OCI-LY3 (cell line): ENCODE measurements at regions not wholly inside any gene's neighbourhood (a gene's known extent, or its start where the extent isn't known, plus 50 kb on each side); places are given as distances from the start of the nearest gene placed in this dataset.

ENCODE experiments used
- EZH2phosphoT487 ChIP-seq: fragments of 200-600 bp; shearing (Covaris generic); IDR thresholded peaks from 2 replicates; pipeline ENCODE4 v1.6.1; 2018; ENCODE audit warnings: antibody characterized with exemption, mixed run types, low read depth
- TF ChIP-seq, protein P1 (sequence below): fragments of 200-600, 300-600 bp; sonication (generic); IDR thresholded peaks from 2 replicates; pipeline ENCODE4 v1.5.1; 2014; ENCODE audit warnings: antibody characterized with exemption, low read length, low read depth

GRCh38 chr2:216763396-216763795 lies 68.0 kb upstream of the IGFBP5 start:
- no peak for TF ChIP-seq EZH2phosphoT487
- TF ChIP-seq, protein P1, sequence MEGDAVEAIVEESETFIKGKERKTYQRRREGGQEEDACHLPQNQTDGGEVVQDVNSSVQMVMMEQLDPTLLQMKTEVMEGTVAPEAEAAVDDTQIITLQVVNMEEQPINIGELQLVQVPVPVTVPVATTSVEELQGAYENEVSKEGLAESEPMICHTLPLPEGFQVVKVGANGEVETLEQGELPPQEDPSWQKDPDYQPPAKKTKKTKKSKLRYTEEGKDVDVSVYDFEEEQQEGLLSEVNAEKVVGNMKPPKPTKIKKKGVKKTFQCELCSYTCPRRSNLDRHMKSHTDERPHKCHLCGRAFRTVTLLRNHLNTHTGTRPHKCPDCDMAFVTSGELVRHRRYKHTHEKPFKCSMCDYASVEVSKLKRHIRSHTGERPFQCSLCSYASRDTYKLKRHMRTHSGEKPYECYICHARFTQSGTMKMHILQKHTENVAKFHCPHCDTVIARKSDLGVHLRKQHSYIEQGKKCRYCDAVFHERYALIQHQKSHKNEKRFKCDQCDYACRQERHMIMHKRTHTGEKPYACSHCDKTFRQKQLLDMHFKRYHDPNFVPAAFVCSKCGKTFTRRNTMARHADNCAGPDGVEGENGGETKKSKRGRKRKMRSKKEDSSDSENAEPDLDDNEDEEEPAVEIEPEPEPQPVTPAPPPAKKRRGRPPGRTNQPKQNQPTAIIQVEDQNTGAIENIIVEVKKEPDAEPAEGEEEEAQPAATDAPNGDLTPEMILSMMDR = no peak
